ENCODE measurements at regions not wholly inside any gene's neighbourhood (a gene's known extent, or its start where the extent isn't known, plus 50 kb on each side); places are given as distances from the start of the nearest gene placed in this dataset.
"Not testable (repeated sequence)": the region's sequence is repeated elsewhere in the genome, so short reads cannot be mapped to it uniquely, and the experiment has no call there.

DNA sequence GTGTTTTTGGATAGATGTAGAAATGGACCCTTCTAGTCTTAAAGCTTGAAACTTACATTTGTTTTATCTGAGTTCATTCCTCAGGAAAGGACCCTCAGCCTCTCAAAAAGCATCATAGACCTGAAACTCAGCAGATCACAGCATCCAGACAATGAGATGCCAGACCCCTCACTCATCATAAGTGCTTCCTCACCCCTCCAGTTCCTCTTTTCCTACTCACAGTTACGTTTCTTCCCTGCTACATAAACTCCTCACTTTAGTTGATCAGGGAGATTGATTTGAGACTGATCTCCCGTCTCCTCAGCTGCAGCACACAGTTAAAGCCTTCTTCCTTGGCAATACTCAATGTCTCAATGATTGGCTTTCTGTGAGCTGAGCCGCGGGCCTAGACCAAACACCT lies 282.0 kb downstream of the FAM72C start:
- H3K27ac ChIP-seq: no peak overlapping the region
- TF ChIP-seq, protein P1, sequence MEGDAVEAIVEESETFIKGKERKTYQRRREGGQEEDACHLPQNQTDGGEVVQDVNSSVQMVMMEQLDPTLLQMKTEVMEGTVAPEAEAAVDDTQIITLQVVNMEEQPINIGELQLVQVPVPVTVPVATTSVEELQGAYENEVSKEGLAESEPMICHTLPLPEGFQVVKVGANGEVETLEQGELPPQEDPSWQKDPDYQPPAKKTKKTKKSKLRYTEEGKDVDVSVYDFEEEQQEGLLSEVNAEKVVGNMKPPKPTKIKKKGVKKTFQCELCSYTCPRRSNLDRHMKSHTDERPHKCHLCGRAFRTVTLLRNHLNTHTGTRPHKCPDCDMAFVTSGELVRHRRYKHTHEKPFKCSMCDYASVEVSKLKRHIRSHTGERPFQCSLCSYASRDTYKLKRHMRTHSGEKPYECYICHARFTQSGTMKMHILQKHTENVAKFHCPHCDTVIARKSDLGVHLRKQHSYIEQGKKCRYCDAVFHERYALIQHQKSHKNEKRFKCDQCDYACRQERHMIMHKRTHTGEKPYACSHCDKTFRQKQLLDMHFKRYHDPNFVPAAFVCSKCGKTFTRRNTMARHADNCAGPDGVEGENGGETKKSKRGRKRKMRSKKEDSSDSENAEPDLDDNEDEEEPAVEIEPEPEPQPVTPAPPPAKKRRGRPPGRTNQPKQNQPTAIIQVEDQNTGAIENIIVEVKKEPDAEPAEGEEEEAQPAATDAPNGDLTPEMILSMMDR (conservative IDR thresholded peaks at IDR 0.05): no peak
- TF ChIP-seq ZFX (IDR thresholded peaks at IDR 0.05): no peak

DNA sequence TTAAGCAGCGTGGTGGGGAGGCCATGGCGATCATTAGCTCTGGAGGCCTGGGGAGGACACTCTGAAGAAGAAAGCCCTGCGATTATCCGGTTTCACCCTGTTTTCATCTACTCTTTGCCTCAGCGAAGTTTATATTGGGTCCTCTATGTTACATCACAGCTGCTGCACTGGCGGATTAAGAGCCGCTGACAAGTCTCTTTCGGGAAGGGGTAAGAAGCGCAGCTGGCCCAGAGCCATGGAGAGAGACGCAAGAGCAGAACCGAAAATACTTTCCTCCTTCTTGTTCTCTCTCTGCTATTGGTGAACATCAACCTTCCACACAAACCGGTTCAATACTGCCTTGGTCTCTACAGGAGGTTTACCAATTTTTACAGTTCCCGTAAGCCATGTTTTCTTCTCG lies 291.5 kb downstream of the FAM72C start:
- H3K27ac ChIP-seq: no peak overlapping the region
- TF ChIP-seq ZFX (IDR thresholded peaks at IDR 0.05): no peak
- TF ChIP-seq, protein P1 (conservative IDR thresholded peaks at IDR 0.05): no peak

DNA sequence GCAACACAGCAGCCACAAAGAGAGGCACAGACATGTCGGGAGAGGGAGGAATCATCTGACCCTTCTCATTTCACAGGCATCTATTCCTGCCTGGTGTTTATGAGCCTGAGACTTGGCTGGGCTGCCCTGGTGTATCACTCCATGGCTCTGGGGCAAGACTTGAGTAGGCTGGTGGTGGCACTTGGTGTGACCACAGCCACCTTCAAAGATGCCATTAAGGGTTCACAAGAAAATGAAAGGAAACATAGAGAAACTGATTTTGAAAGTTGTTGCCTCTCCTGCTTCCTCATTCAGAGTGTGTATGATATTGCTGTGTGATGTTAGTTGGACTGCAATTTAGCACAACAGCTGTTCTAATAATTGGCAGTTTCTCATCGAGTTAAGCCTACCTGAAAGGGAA lies 298.8 kb downstream of the FAM72C start:
- TF ChIP-seq, protein P1 (conservative IDR thresholded peaks at IDR 0.05): no peak
- no peak for TF ChIP-seq ZFX (IDR thresholded peaks at IDR 0.05)
- no peak overlapping the region for H3K27ac ChIP-seq

DNA sequence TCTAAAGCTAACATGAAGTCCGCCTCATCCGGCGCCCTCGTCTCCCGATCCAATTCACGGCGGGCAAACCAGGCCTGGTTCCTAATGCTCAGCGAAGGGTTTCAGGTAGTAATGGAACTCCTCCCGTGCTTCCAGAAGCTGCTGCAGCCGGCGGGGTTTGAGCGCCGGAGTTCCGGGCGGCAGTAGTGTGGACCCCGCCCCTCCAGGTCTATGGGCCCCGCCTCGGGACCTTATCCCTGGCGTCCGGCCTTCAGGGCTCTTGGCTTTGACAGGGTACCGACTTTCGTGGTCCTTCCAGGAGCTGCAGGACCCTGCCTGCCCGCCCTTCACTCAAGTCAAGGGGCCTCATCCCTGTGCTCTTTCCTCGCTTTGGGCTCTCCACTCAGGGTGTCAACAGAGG lies 304.1 kb downstream of the FAM72C start:
- TF ChIP-seq ZFX (IDR thresholded peaks at IDR 0.05): no peak
- TF ChIP-seq, protein P1 (conservative IDR thresholded peaks at IDR 0.05): no peak
- no peak overlapping the region for H3K27ac ChIP-seq

DNA sequence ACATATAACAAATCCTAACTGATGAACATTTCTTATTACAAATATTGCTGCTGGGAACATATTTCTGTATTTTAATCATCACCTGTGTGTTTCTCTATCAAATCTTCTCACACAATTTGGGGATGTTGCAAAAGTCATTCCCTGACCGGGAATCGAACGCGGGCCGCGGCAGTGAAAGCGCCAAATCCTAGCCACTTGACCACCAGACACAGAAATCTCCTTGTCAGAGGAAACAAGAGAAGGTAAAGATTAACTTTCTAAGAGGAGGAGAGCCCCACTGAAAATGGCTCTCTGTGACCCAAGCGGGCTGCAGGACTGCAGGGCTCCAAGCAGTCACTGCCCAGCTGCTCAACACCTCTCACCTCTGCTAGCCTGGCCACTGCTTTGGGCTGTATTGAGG lies 304.9 kb downstream of the FAM72C start:
- TF ChIP-seq, protein P1 (conservative IDR thresholded peaks at IDR 0.05): no peak
- no peak for TF ChIP-seq ZFX (IDR thresholded peaks at IDR 0.05)
- H3K27ac ChIP-seq: no peak overlapping the region

DNA sequence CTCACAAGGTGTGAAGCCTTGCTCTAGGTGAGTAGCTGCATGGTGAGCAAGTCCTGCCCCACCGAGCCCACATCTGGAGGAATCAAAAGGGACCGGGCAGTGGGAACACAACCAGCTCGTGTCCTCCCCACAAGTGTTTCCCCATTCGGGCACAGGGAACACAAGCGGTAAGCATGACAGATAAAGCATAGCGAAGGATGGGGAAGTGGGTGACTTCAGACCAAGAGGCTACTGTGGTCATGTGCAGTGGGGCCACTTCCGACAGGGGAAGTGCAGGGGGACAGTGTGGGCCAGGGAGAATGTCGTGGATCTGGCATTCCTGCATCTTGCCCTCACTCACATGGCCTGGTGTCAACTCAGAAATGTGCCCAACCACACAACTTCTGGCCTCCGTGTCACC lies 306.2 kb downstream of the FAM72C start:
- no peak for TF ChIP-seq ZFX (IDR thresholded peaks at IDR 0.05)
- TF ChIP-seq, protein P1 (conservative IDR thresholded peaks at IDR 0.05): no peak
- no peak overlapping the region for H3K27ac ChIP-seq

DNA sequence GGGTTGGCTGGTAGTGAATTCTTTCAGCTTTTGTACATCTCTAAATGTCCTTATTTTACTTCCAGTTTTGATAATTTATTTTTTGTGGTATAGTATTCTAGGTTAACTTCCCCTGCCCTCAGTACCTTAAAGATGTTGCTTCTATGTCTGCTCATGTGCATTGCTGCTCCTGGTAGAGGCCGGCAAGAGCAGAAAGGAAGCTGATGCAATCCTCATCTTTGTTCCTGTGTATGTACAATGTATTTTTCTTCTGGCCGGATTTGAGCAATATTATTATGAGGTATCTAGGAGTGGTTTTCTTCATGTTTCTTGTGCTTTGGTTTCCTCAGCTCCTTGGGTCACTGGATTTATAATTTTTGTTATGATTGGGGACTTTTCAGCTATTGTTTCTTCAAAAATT lies 308.7 kb downstream of the FAM72C start:
- not testable (repeated sequence) for H3K27ac ChIP-seq

DNA sequence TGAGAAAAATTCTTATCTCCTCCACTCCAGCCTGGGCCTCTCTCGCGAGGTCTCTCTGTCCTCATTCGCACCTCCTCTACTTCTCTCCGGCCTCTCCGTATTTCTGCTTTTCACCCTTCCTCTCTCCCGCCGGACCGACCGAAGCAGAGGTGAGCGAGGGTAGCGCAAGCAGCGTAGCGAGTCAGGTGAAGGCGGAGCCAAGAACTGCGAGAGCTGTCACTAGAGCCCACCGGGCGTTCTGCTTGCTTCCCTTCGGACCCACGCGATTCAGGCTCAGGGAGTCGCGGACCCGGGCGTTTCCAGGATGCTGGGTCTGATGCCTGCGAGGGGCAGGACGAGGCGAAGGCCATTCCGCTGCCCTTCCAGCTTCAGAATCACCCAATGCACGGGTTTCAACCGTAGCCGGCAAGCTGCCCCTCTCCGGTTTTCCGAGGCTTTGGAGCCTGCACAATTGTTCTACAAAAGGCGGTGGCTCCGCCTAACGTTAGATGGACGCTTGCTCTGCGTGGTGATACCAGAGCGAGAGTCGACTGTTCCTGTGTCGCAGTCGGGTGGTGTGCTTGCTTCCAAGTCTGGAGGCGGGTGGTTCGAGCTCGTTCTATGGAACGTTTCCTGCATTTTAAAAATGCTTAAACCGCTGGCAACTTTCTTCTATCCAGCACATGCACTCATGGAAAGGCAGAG lies 310.2 kb downstream of the FAM72C start:
- TF ChIP-seq, protein P1 (conservative IDR thresholded peaks at IDR 0.05): no peak
- TF ChIP-seq ZFX (IDR thresholded peaks at IDR 0.05): no peak
- H3K27ac ChIP-seq: no peak overlapping the region
